OCI-LY1 (cell line): ENCODE measurements at regions not wholly inside any gene's neighbourhood (a gene's known extent, or its start where the extent isn't known, plus 50 kb on each side); places are given as distances from the start of the nearest gene placed in this dataset.

Source experiments
- H2AFZ ChIP-seq: fragments of 200-600 bp; sonication (generic), shearing (Covaris generic); 2 replicates; pipeline ENCODE4 v1.6.0; 2014; ENCODE audit warnings: antibody characterized with exemption, mild to moderate bottlenecking, low read length
- H3F3A ChIP-seq: fragments of 200-600 bp; sonication (generic), shearing (Covaris generic); 2 replicates; pipeline ENCODE4 v1.6.0; 2014; ENCODE audit warnings: mild to moderate bottlenecking, antibody characterized with exemption, low read length, moderate library complexity; ENCODE audit not compliant: insufficient read depth
- H3K27ac ChIP-seq: fragments of 200-600 bp; sonication (generic); 2 replicates; pipeline ENCODE4 v1.5.1; 2014; ENCODE audit warnings: low read length, mixed run types, mild to moderate bottlenecking, low read depth; ENCODE audit not compliant: poor library complexity, severe bottlenecking
- H3K27me3 ChIP-seq: fragments of 200-600 bp; sonication (generic); 2 replicates; pipeline ENCODE4 v1.6.0; 2014; ENCODE audit warnings: antibody characterized with exemption, mild to moderate bottlenecking, low read length, moderate library complexity; ENCODE audit not compliant: insufficient read depth
- H3K36me3 ChIP-seq: fragments of 200-600 bp; sonication (generic); 2 replicates; pipeline ENCODE4 v1.6.1; 2014; ENCODE audit warnings: mild to moderate bottlenecking, antibody characterized with exemption, low read length, moderate library complexity, mixed read lengths; ENCODE audit not compliant: insufficient read depth
- H3K4me1 ChIP-seq: fragments of 200-600 bp; sonication (generic); 2 replicates; pipeline ENCODE4 v1.5.1; 2014; ENCODE audit warnings: mild to moderate bottlenecking, low read length, moderate library complexity; ENCODE audit not compliant: insufficient read depth, severe bottlenecking
- H3K4me2 ChIP-seq: fragments of 200-600 bp; sonication (generic), shearing (Covaris generic); 2 replicates; pipeline ENCODE4 v1.6.1; 2014; ENCODE audit warnings: low read length
- H3K4me3 ChIP-seq: fragments of 200-600 bp; sonication (generic); 2 replicates; pipeline ENCODE4 v1.5.1; 2014; ENCODE audit warnings: low read length, low read depth, mild to moderate bottlenecking, mixed read lengths; ENCODE audit not compliant: poor library complexity, severe bottlenecking
- H3K79me2 ChIP-seq: fragments of 200-600 bp; shearing (Covaris generic); 2 replicates; pipeline ENCODE4 v1.6.1; 2016; ENCODE audit warnings: mixed run types, low read length, mixed read lengths; ENCODE audit not compliant: insufficient read depth
- H3K9ac ChIP-seq: fragments of 200-600 bp; sonication (generic), shearing (Covaris generic); 2 replicates; pipeline ENCODE4 v1.6.1; 2014; ENCODE audit warnings: mild to moderate bottlenecking, low read length, mixed read lengths
- H3K9me2 ChIP-seq: fragments of 200-600 bp; sonication (generic), shearing (Covaris generic); 2 replicates; pipeline ENCODE4 v1.6.1; 2014; ENCODE audit warnings: low read depth, mild to moderate bottlenecking, low read length, mixed read lengths
- H3K9me3 ChIP-seq: fragments of 200-600 bp; shearing (Covaris generic); 2 replicates; pipeline ENCODE4 v1.6.1; 2014; ENCODE audit warnings: low read length, mixed read lengths
- H4K20me1 ChIP-seq: fragments of 200-600 bp; sonication (generic), shearing (Covaris generic); 2 replicates; pipeline ENCODE4 v1.6.0; 2016; ENCODE audit warnings: mild to moderate bottlenecking, low read length; ENCODE audit not compliant: insufficient read depth
- CTCF ChIP-seq: fragments of 200-600 bp; sonication (generic), shearing (Covaris generic); IDR thresholded peaks from 2 replicates; pipeline ENCODE4 v1.5.1; 2017; ENCODE audit warnings: mild to moderate bottlenecking, antibody characterized with exemption, low read length, moderate library complexity, mixed read lengths
- EZH2 ChIP-seq: fragments of 200-600 bp; sonication (generic), shearing (Covaris generic); IDR thresholded peaks from 2 replicates; pipeline ENCODE4 v1.8.0; 2017; ENCODE audit warnings: borderline replicate concordance, mixed run types, mild to moderate bottlenecking, antibody characterized with exemption, low read length, moderate library complexity, mixed read lengths

- Histone ChIP-seq H3F3A (no peaks in the 10 kb centered on the region), H2AFZ (no peak overlapping the region), H3K79me2 (no peaks in the 10 kb centered on the region), H3K9me3 (no peaks in the 10 kb centered on the region), H3K9ac (no peak overlapping the region), H3K36me3 (no peaks in the 10 kb centered on the region), H3K4me3 (no peak overlapping the region), H4K20me1 (no peaks in the 10 kb centered on the region), H3K27ac (no peak overlapping the region), H3K9me2 (no peaks in the 10 kb centered on the region), H3K4me2 (no peak overlapping the region), H3K4me1 (no peaks in the 10 kb centered on the region), H3K27me3 (no peaks in the 10 kb centered on the region)
- TF ChIP-seq EZH2, result no peak
- no peak for TF ChIP-seq CTCF
Measured at GRCh38 chr5:135221187-135221473, 177.9 kb downstream of the MACROH2A1 start.

GRCh38 chr5:135220394-135221186 is 178.4 kb downstream of the MACROH2A1 start:
- Histone ChIP-seq H3K9me3 (no peaks in the 10 kb centered on the region), H3K27ac (no peak overlapping the region), H3K4me1 (no peaks in the 10 kb centered on the region), H3K79me2 (no peaks in the 10 kb centered on the region), H3K36me3 (no peaks in the 10 kb centered on the region), H3K27me3 (no peaks in the 10 kb centered on the region), H3K9me2 (no peaks in the 10 kb centered on the region), H3K9ac (no peak overlapping the region), H3F3A (no peaks in the 10 kb centered on the region), H2AFZ (no peak overlapping the region), H3K4me3 (no peak overlapping the region), H4K20me1 (no peaks in the 10 kb centered on the region), H3K4me2 (no peak overlapping the region)
- TF ChIP-seq EZH2 (no peak), CTCF (no peak)

- H3F3A ChIP-seq, result no peaks in the 10 kb centered on the region
- no peaks in the 10 kb centered on the region for H3K4me1 ChIP-seq
- H3K27ac ChIP-seq, result no peak overlapping the region
- no peaks in the 10 kb centered on the region for H3K9me3 ChIP-seq
- no peak overlapping the region for H2AFZ ChIP-seq
- TF ChIP-seq CTCF, result no peak
- no peak for TF ChIP-seq EZH2
- H3K4me2 ChIP-seq, result no peak overlapping the region
- no peaks in the 10 kb centered on the region for H3K27me3 ChIP-seq
- H3K9ac ChIP-seq, result no peak overlapping the region
- no peaks in the 10 kb centered on the region for H3K9me2 ChIP-seq
- H4K20me1 ChIP-seq, result no peaks in the 10 kb centered on the region
- no peaks in the 10 kb centered on the region for H3K79me2 ChIP-seq
- H3K4me3 ChIP-seq, result no peak overlapping the region
- H3K36me3 ChIP-seq, result no peaks in the 10 kb centered on the region
Measured at GRCh38 chr5:135219868-135220267, 179.2 kb downstream of the MACROH2A1 start.
